ENCODE measurements at regions not wholly inside any gene's neighbourhood (a gene's known extent, or its start where the extent isn't known, plus 50 kb on each side); places are given as distances from the start of the nearest gene placed in this dataset.

DNA sequence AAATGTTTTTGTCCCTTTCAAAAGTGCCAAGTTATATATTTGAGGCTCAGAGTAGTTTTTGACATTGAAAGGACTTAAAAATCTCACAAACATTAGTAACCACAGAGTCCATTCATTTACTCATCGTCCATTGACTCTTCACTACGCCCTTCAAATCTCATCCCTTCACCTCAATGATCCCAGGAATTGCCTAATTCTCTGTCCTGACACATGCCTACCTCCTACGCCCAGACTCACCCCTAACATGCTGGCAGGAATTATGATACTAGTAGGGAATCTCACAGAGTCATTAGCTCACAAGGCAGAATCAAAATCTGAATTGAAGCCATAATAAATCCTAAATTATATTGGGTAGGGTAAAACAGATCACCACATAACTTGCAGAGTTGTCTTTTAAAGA is 410.1 kb downstream of the RAP2B start:
- Histone ChIP-seq H3K27ac (ENCODE audit: low read depth in 1 of 2, low read length in 2 of 2) (no peak overlapping the region), H3K36me3 (replicated peaks in 1 of 2; ENCODE audit: control insufficient read depth in 1 of 2, insufficient read depth in 2 of 2, low read length in 2 of 2) (no peaks in the 10 kb centered on the region), H3K4me1 (ENCODE audit: control insufficient read depth in 1 of 2, insufficient read depth in 2 of 2, low read length in 2 of 2) (no peaks in the 10 kb centered on the region), H3K9me3 (replicated peaks in 1 of 2; ENCODE audit: control insufficient read depth in 1 of 2, insufficient read depth in 1 of 2, low read length in 2 of 2) (no peaks in the 10 kb centered on the region), H3K4me2 (replicated peaks; ENCODE audit: extremely low read depth, low read length, poor library complexity, severe bottlenecking) (no peak overlapping the region), H3K79me2 (ENCODE audit: insufficient read depth, low read length) (no peaks in the 10 kb centered on the region), H3K9ac (ENCODE audit: insufficient read depth, low read length, poor library complexity, severe bottlenecking) (no peak overlapping the region), H2AFZ (ENCODE audit: insufficient read depth, low read depth, low read length, poor library complexity, severe bottlenecking) (no peak overlapping the region), H3K4me3 (replicated peaks in 1 of 3; ENCODE audit: low read depth in 2 of 3, low read length in 3 of 3) (no peak overlapping the region), H3K27me3 (ENCODE audit: control insufficient read depth in 2 of 2, insufficient read depth in 2 of 2, low read length in 2 of 2) (no peaks in the 10 kb centered on the region), H4K20me1 (ENCODE audit: insufficient read depth, low read length) (no peaks in the 10 kb centered on the region)
- intact Hi-C loops (cut with micrococcal nuclease), result no loop called here
- H3K4me3 Mint-ChIP-seq, result no peak overlapping the region
- no peak overlapping the region for H3K27ac Mint-ChIP-seq
- peaks cover 0 to 4% (median 3%) of the 10 kb centered on the region in 7 donors for H3K9me3 Mint-ChIP-seq
- no peak for DNase-seq
- H3K36me3 Mint-ChIP-seq, result no peaks in the 10 kb centered on the region
- peaks cover 2% of the 10 kb centered on the region for H3K4me1 Mint-ChIP-seq
- 100% methylated on average over 2 of the region's 3 CpGs for whole genome bisulfite sequencing (ENCODE audit: insufficient coverage)
- H3K27me3 Mint-ChIP-seq (ENCODE audit: low read depth in 3 of 3), result peaks cover 0 to 1% (median 0%) of the 10 kb centered on the region in 3 donors
- TF ChIP-seq, protein P1, sequence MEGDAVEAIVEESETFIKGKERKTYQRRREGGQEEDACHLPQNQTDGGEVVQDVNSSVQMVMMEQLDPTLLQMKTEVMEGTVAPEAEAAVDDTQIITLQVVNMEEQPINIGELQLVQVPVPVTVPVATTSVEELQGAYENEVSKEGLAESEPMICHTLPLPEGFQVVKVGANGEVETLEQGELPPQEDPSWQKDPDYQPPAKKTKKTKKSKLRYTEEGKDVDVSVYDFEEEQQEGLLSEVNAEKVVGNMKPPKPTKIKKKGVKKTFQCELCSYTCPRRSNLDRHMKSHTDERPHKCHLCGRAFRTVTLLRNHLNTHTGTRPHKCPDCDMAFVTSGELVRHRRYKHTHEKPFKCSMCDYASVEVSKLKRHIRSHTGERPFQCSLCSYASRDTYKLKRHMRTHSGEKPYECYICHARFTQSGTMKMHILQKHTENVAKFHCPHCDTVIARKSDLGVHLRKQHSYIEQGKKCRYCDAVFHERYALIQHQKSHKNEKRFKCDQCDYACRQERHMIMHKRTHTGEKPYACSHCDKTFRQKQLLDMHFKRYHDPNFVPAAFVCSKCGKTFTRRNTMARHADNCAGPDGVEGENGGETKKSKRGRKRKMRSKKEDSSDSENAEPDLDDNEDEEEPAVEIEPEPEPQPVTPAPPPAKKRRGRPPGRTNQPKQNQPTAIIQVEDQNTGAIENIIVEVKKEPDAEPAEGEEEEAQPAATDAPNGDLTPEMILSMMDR (IDR thresholded peaks at IDR 0.05), result no peak

DNA sequence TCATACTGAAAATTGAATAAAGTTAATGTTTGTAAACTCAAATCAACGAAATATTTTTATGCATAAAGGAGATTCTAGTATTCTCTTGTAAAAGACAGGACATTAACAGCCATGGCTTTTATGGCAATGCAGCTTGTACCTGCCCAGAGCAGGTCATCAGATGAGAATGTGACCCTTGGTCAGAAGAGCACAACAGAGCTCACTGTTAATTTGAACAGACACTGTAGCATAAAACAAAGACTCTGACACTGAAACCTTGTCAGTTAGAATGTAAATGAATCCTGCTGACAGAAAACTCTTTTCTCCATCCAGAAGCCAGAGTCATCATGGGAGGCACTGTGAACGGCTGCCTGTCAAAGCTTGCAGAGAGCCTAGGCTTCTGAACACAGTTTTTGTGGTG is 410.6 kb downstream of the RAP2B start:
- DNase-seq, result no peak
- H3K4me1 ChIP-seq (ENCODE audit: control insufficient read depth in 1 of 2, insufficient read depth in 2 of 2, low read length in 2 of 2), result no peaks in the 10 kb centered on the region
- H2AFZ ChIP-seq (ENCODE audit: insufficient read depth, low read depth, low read length, poor library complexity, severe bottlenecking), result no peak overlapping the region

More for the DNA sequence above, 410.6 kb downstream of the RAP2B start:
- H3K79me2 ChIP-seq (ENCODE audit: insufficient read depth, low read length), result no peaks in the 10 kb centered on the region
- no peak overlapping the region for H3K9ac ChIP-seq (ENCODE audit: insufficient read depth, low read length, poor library complexity, severe bottlenecking)
- Mint-ChIP-seq H3K4me1 (peaks cover 2% of the 10 kb centered on the region), H3K36me3 (no peaks in the 10 kb centered on the region), H3K9me3 (peaks cover 0 to 4% (median 3%) of the 10 kb centered on the region in 7 donors), H3K4me3 (no peak overlapping the region), H3K27me3 (ENCODE audit: low read depth in 3 of 3) (peaks cover 0 to 1% (median 0%) of the 10 kb centered on the region in 3 donors), H3K27ac (no peak overlapping the region)
- H3K4me3 ChIP-seq (replicated peaks in 1 of 3; ENCODE audit: low read depth in 2 of 3, low read length in 3 of 3), result no peak overlapping the region
- no peaks in the 10 kb centered on the region for H3K27me3 ChIP-seq (ENCODE audit: control insufficient read depth in 2 of 2, insufficient read depth in 2 of 2, low read length in 2 of 2)
- H3K27ac ChIP-seq (ENCODE audit: low read depth in 1 of 2, low read length in 2 of 2), result no peak overlapping the region
- H3K9me3 ChIP-seq (replicated peaks in 1 of 2; ENCODE audit: control insufficient read depth in 1 of 2, insufficient read depth in 1 of 2, low read length in 2 of 2), result no peaks in the 10 kb centered on the region
- 100% methylated on average over 2 of the region's 2 CpGs for WGBS (ENCODE audit: insufficient coverage)
- no peaks in the 10 kb centered on the region for H4K20me1 ChIP-seq (ENCODE audit: insufficient read depth, low read length)
- intact Hi-C loops (cut with micrococcal nuclease), result no loop called here
- H3K36me3 ChIP-seq (replicated peaks in 1 of 2; ENCODE audit: control insufficient read depth in 1 of 2, insufficient read depth in 2 of 2, low read length in 2 of 2), result no peaks in the 10 kb centered on the region
- TF ChIP-seq, protein P1 (IDR thresholded peaks at IDR 0.05), result no peak
- no peak overlapping the region for H3K4me2 ChIP-seq (replicated peaks; ENCODE audit: extremely low read depth, low read length, poor library complexity, severe bottlenecking)

Data from CD14-positive monocyte (primary cell).